Epidermal melanocyte (primary cell): ENCODE measurements at regions not wholly inside any gene's neighbourhood (a gene's known extent, or its start where the extent isn't known, plus 50 kb on each side); places are given as distances from the start of the nearest gene placed in this dataset.

Experiments
- DNase-seq: peaks from one replicate; pipeline ENCODE4 v3.0.0; 2011; ENCODE audit warnings: low spot score; ENCODE audit not compliant: insufficient read length

- DNase-seq, result no peak
These were observed 113.6 kb downstream of the UCHL5 start for GRCh38 chr1:192945390-192946130.

GRCh38 chr1:192949783-192950182 lies 109.4 kb downstream of the UCHL5 start:
- DNase-seq, result no peak

DNA sequence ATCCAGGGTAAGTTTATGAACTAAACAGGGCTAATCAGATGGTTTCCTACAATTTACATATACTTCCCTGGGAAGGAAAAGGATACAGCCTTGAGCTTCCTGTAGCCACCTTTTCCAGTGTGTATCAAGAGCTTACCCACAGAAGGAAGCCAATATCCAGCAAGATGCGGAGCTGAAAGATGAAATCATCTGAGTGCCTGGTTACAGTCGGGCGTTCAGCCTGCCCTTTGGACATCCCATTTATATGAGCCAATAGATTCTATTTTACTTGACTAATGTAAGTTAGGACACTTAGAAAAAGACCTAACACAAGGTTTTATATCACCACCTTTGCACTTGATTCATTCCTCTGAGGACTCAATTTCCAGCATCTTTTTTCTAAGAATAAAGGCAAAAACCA lies 108.2 kb downstream of the UCHL5 start:
- no peak for DNase-seq

DNA sequence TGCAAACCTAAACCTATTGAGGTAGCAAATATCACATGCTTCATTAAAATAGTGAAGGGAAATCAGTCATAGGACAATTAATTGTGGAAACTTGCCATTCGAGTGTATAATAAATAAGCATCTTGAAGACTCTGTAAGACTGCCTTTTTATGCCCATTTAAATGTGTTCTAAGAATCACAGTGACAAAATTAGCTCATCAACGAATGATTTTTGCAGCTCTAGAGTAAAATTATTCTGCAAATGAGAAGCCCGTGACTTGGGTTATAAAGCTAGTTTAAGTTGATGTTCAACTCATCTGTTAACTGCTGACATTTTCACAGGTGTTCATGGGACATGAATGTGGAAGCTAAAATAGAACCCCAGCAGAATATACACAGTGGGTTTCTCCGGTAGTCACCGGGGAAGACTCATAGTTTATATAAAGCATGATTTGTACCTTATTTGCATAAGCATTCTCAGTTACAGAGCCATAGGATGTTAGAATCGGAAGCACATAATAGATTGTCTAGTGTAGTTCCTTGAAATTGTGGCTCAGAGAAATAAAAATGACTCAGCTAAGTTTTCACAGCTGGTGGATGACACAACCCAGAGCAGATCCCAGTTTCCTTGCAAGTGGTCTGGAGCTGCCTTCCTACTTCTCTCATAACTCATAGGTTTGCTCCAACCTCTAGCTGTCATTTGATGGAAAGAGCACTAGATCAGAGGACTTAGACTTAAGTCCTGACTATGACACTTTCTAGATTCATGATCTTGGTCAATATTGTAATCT lies 107.3 kb downstream of the UCHL5 start:
- DNase-seq, result peak; percentile 28

DNA sequence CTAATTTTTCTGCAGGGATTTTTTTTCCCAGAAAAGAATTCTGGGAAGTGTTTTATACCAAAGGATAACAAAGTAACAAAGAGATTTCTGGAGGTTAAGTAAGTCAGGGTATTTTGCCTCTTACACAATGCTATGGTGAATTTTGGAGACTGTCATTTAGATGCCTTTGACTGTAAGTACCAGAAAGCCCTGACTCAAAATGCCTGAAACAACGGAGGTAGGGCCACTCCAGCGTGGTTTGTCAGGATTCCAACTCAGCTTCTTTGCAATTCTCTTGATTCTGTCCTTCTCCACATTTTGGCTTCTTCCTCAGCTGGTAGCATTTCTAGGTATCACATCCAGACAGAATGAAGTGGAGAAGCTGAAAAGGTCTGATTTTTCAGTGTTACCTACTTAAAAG lies 106.5 kb downstream of the UCHL5 start:
- no peak for DNase-seq

DNA sequence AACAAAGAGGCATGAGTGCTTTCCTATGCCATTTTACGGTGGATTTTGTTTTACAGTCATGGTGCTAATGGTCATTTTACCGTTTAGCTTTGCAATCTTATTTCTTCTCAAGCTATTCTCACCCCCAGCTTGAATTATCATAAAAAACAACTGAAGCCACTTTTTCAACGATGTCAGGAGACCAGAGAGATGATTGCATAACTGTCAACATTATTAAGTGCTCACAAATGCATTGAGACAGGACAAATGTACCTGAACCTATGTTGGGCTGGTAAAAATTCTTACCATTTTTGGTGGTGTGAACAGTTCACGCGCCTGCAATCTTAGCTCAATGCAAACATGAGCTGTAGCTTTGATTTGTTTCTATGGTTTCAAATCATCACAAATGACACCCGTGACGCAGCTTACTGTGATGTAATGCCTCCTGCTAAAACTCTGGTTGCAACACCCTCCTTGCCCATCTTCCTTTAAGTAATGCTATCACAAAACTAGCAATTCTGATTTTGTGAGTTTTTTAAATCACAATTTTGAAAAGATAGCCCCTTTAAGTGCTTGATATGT lies 104.4 kb downstream of the UCHL5 start:
- DNase-seq, result no peak

GRCh38 chr1:192958350-192958749 lies 100.8 kb downstream of the UCHL5 start:
- no peak for DNase-seq

- no peak for DNase-seq
These were observed 100.3 kb downstream of the UCHL5 start for GRCh38 chr1:192958871-192959270.

- DNase-seq, result no peak
These were observed 99.4 kb downstream of the UCHL5 start for GRCh38 chr1:192959657-192960186.
